ENCODE measurements at regions not wholly inside any gene's neighbourhood (a gene's known extent, or its start where the extent isn't known, plus 50 kb on each side); places are given as distances from the start of the nearest gene placed in this dataset.

- Mint-ChIP-seq H3K4me3 (peak overlapping the region; percentile 90), H3K27me3 (ENCODE audit: low read depth) (no peaks in the 10 kb centered on the region), H3K36me3 (no peaks in the 10 kb centered on the region), H3K27ac (peak overlapping the region; percentile 93), H3K4me1 (peaks cover 24% of the 10 kb centered on the region), H3K9me3 (peaks cover 8% of the 10 kb centered on the region)
- DNase-seq (ENCODE audit: low spot score in 2 of 2, unreplicated experiment in 2 of 2) = peak in 1 of 2 experiments; percentile 64
- TF ChIP-seq CTCF (IDR thresholded peaks at IDR 0.05; ENCODE audit: unreplicated experiment) = no peak
These were observed 202.1 kb upstream of the NFE2L3 start for GRCh38 chr7:25949736-25950487.

- H3K27ac Mint-ChIP-seq = peak overlapping the region; percentile 93
- peak; percentile 78 to 86 for DNase-seq (ENCODE audit: low spot score in 2 of 2, unreplicated experiment in 2 of 2)
These were observed 201.2 kb upstream of the NFE2L3 start for GRCh38 chr7:25950488-25951413.

GRCh38 chr7:25951414-25952260 lies 200.4 kb upstream of the NFE2L3 start:
- DNase-seq (ENCODE audit: low spot score in 2 of 2, unreplicated experiment in 2 of 2) = no peak
- H3K27me3 Mint-ChIP-seq (ENCODE audit: low read depth) = no peaks in the 10 kb centered on the region
- H3K27ac Mint-ChIP-seq = peak overlapping the region; percentile 59
- no peak for TF ChIP-seq CTCF (IDR thresholded peaks at IDR 0.05; ENCODE audit: unreplicated experiment)
- H3K36me3 Mint-ChIP-seq = no peaks in the 10 kb centered on the region
- H3K9me3 Mint-ChIP-seq = peaks cover 8% of the 10 kb centered on the region
- peaks cover 25% of the 10 kb centered on the region for H3K4me1 Mint-ChIP-seq
- H3K4me3 Mint-ChIP-seq = peak overlapping the region; percentile 64

More at GRCh38 chr7:25950488-25951413, 201.2 kb upstream of the NFE2L3 start:
- TF ChIP-seq CTCF (IDR thresholded peaks at IDR 0.05; ENCODE audit: unreplicated experiment) = no peak
- H3K27me3 Mint-ChIP-seq (ENCODE audit: low read depth) = no peaks in the 10 kb centered on the region
- H3K36me3 Mint-ChIP-seq = no peaks in the 10 kb centered on the region
- H3K4me1 Mint-ChIP-seq = peaks cover 24% of the 10 kb centered on the region
- peaks cover 8% of the 10 kb centered on the region for H3K9me3 Mint-ChIP-seq
- peak overlapping the region; percentile 90 for H3K4me3 Mint-ChIP-seq

DNA sequence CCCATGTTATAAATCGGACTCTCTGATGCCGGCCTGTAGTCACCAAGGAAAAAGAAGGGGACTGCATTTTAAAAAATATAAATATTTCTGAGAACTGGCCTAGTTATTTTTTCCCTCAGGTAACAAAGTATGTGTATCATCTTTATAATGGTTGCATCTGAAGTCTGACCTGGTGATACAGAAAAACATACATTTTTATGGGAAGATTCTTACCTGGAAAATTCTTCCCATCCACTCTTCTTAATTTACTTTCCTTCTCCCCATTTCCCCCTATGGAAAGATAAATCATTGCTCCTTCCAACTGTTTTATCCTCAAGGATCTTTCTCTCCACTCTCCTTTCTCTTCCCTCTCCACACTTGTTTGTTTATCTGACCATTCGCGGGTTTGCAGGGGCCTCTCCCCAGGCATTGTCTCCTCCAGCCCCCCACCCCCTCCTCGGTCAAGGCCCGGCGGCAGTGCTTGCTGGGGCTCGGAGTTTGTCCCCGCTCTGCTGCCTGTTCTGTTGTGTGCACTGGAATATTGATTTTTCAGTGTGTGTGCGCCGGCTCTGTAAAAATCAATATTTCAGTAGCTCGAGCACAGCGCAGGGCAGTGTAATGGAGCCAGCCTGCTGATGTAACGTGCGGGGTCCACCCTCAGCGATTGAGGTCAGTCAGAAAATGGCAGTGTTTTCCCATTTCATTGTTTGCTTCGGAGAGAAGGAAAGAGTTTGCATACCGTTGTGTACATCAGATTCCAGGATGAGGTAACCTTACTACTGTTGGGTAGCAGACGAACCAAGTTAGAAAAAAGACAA lies 199.5 kb upstream of the NFE2L3 start:
- no peaks in the 10 kb centered on the region for H3K27me3 Mint-ChIP-seq (ENCODE audit: low read depth)
- DNase-seq (ENCODE audit: low spot score in 2 of 2, unreplicated experiment in 2 of 2) = no peak
- TF ChIP-seq CTCF (IDR thresholded peaks at IDR 0.05; ENCODE audit: unreplicated experiment) = no peak
- no peaks in the 10 kb centered on the region for H3K36me3 Mint-ChIP-seq
- H3K9me3 Mint-ChIP-seq = peaks cover 8% of the 10 kb centered on the region
- peak overlapping the region; percentile 64 for H3K4me3 Mint-ChIP-seq
- peaks cover 26% of the 10 kb centered on the region for H3K4me1 Mint-ChIP-seq
- no peak overlapping the region for H3K27ac Mint-ChIP-seq

All from mesothelial cell of epicardium (in vitro differentiated cells).